GM21390 (cell line): ENCODE measurements at regions not wholly inside any gene's neighbourhood (a gene's known extent, or its start where the extent isn't known, plus 50 kb on each side); places are given as distances from the start of the nearest gene placed in this dataset.
"Not testable (repeated sequence)": the region's sequence is repeated elsewhere in the genome, so short reads cannot be mapped to it uniquely, and the experiment has no call there.

ENCODE experiments used
- ATAC-seq: cut with Tn5 transposase; IDR thresholded peaks from one replicate; pipeline ENCODE4 v1.9.1; 2021; ENCODE audit not compliant: unreplicated experiment

DNA sequence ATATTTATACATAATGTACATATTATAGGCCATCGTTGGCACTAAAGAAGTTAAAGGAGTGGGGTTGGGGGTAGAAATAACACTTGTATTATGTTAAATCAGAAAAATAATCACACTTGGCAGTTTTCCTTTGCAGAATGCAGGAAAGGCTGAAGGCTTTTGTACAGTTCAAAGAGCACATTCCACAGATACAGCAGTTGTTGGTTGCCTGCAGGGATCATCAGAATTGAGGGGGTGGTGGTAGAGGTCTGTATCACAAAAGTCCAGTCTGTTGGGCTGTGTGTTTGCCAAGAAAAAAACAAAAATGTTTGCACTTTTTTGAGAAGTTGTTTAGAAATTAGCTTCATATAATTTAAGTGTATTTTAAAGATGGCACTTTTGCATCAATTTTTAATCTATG, 231.8 kb upstream of the FOXP2 start:
- ATAC-seq = no peak

DNA sequence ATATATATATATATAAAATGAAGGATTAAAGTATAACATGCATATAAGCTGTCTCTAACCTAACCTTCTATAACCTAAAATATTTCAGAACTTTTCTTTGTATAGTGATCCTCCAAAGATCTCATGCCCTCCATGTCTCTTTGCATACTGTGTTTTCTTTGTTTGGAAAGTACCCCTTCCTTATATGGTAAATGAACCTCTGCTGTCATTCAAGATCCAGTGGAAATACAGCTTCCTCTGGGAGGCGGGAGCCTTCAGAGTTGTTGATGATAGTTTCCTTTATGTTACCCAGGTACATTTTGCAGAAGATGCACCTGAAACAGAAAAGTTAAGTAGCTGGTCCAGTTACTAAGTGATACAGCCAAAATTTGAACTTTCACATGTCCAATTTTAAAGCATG, 233.3 kb upstream of the FOXP2 start:
- no peak for ATAC-seq

DNA sequence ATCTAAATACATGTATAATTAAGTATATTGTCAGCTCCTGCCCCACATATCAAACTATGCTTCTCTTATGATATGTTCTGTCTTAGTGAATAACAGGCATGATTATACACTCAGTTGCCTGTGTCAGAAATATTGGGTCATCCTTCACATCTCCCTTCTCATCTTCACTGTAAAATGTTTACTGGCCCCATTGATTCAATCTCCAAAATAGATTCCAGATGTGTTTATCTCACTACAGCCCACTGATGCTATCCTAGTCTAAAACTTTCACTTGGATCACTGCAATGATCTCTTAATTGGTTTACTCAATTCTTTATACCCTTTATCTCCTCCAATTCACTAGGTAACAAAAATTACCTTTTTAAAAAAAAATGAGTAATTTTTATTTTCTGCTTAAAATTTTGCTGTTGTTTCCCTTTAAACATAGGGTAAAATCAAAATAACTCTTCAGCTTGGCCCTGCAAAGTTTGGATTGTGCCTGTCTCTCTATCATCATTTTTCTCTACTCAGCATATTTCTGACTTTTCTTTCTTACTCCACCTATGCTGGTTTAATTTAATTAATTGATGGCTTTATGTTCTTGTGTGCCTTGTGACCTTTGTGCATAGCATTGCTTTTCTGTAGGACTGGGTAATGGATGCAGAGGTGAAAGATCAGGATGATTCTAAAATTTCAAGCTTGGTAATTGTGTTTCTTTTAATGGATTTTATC, 233.9 kb upstream of the FOXP2 start:
- ATAC-seq = no peak

DNA sequence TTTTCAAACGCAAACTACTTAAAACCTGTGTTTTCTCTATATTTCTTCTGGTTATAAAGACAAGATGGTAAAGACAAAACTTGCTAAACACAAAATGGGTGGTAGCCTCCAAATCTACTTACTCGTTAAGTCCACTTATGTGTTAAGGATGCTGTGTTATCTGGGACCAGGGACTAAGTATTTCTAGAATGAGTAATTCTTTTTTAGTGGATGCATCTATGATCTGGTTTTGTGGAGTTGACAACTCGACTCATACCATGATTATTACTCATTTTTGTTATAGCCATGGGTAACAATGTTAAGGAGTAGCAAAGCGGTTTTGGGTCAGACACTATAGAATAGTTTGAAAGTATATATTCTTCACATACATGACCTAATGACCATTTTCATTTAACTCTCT, 239.5 kb upstream of the FOXP2 start:
- no peak for ATAC-seq

DNA sequence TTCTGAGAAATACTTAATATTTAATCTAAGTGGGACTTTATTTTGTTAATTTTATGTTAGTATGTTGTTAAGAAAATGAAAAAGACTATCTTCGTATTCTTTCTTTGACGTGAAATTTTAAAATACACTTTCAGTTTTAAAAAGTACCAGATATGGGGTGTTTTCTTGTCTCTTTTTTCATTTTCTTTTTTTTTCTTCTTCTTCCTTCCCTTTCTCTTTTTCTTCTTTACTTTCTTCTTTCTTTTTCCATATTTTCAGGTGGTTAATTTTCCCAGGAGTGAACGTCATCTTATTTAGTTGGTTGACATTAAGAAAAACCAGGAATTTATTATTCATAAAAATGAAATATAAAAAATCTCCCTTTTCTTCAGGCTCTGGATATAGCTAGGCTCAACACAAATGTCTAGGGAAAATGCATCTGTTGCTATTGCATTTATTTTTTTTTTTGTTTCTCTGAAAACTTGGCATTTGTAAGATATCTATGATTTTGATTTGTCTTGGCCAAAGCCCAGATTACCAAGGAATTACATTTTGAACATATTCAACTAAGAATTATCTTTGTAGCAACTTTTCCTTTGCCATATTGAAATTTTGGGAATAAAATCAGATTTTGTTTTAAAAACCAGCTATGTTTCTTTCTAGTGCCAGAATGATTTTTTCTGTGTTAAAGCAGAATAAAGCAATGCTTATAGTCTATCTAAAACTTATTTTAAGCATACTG, 241.3 kb upstream of the FOXP2 start:
- no peak for ATAC-seq

DNA sequence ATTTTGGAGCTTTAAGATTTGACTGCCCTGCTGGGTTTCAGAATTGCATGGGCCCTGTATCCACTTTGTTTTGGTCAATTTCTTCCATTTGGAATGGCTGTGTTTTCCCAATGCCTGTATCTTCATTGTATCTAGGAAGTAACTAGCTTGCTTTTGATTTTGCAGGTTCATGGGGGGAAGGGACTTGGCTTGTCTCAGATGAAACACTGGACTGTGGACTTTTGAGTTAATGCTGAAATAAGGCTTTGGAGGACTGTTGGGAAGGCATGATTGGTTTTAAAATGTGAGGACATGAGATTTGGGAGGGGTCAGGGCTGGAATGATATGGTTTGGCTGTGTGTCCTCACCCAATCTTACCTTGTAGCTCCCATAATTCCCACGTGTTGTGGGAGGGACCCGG, 245.2 kb upstream of the FOXP2 start:
- ATAC-seq = not testable (repeated sequence)

DNA sequence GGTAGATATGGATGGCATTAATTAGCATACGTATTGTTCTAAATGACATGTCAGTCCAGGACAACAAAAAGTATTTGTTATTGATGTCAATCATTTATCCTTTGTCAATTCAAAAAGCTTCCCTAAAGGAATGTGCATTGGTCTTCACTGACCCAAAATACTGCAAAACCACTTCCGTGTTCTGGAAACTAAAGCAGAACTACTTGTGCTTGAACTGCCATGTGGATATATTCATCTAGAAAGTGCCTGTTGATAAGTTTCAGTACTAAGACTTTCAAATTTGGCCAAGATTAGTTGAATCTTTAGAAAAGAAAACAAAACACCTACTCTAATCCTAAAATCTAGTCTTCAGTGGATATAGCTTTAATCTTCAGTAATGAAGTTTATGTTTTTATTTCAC, 242.1 kb upstream of the PPP1R3A start:
- peak; percentile 77 for ATAC-seq

DNA sequence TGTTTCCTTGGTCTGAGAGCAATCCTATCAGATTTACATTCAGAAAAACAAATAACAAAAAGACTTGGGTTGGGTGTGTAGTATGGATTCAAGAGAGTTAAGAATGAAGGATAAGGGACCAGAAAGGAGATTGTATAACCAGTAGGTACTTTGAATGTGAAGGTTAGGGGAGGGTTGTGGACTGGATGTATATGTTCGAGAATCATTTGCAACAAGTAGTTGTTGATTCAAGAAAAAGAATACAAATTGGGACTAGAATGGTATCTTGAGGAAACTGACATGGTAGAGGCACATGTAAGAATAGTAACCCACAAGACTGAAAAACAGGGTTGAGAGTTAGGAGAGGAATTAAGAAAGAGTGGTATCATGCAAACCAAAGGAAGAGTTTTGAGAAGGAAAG, 240.0 kb upstream of the PPP1R3A start:
- ATAC-seq = no peak

DNA sequence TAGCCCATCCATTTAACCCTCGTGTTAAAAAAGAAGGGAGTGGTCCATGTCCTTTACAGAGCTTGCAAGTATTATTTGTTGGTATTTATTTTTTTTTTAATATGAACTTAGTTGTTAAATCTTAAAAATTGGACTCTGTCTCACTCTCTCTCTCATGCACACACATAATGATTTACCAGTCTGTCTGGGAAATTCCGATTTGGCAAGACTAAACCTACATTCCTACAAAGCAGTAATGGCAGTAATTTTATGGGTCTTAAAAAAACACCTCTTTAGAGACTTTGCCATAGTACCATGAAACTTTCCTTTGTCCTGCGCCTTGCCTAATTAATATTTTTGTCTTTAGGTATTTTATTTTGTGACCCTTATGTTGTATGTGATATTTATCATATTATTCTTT, 239.5 kb upstream of the PPP1R3A start:
- ATAC-seq = no peak

DNA sequence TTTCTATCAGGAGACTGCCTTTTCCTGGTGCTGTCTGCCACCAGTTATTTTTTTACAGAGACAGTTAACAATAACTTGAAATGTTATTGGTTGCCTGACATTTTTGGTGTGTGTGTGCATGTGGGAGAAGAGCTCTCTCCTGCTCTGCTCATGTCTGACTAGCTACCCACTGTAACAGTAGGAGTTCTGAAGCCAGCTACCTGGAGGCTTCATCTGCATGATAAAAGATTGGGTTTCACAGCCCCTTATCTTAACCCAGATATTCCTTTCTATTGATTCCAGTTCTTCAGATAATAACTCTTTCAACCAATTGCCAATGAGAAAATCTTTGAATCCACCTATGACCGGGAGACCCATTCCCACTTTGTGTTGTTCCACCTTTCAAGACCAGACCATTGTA, 237.4 kb upstream of the PPP1R3A start:
- no peak for ATAC-seq

DNA sequence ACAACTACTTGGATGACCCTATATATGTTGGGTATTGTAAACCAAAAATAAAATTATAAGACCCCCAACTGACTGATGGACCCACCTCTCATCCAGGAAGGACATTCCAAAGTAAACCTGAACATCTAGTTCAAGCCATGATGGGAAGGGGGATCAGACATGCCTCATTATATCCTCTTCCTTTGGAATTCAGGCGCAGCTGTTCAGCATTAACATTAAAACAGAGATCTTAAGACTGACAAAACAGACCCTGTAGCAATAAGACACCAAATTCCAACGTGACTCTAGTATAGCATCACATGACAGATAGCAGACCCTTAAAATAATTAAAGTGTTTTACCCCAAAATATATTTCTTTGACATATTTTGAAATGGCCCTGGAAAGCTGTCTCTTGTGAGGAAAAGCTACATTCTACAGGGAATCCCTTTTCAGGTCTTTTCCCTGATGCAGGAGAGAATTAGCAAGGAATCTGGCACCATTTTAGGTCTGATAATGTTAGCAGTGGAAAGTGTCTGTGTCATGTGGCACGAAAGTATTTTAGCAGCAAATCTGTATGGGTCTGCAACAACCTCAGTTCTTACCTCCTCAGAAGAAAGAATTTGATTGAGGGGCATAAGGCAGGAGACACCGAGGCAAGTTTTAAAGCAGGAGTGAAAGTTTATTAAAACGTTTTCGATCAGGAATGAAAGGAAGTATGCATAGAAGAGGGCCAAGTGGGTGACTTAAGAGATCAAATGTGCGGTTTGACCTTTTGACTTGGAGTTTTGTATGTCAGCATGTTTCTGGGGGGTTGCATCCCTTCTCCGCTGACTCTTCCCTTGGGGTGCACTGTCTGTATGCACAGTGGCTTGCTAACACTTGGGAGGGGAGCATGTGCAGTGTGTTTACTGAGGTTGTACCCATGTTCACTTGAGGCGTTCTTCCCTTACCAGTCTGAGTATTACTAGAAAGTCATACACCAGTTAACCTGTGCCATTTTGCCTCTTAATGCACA, 236.6 kb upstream of the PPP1R3A start:
- no peak for ATAC-seq

DNA sequence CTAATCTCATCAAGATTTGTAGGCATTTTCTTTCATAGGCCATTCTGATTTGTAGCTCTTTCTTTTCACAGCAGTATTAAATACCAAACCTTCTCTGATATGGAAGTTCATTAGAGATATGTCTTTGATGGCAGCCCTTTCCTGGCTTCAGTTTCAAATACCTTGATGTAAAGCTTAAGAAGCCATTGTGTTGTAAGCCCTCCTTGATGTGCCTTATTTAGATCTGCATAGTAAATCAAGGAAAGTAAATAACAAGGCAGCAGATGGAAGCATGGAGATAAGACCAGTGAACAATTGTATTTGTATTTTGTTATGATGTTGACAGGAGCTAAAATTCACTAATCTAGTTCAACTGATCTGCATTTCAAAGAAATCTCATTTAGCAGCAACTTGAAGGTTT, 234.9 kb upstream of the PPP1R3A start:
- no peak for ATAC-seq

DNA sequence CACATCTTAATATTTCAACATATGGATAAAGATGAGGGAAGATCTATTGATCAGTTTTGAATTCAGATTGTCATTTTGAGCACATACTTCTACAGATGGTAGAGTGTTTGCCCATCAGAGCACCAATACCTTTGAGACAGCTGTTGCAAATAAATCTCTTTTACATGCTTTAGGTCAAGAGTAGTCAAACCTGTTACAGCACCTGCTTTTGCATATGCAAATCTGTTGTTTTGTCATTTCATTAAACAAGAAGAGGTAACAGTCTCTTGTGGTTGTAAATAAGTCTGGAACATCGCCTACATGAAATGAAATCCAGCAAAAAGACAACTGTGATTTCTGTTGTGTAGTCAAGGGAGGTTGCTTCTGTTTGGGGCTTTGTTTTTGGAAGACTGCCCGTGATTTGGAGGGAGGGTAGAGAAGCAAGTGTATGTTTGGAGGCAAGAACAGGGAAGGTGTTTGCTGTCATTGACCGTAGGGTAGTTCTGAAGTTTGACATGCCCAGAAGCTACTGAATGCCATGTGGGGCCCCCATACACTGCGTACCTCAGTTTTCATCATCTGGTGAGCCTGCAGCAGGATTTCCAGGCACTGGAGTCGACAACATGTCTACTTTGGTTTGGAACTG, 233.6 kb upstream of the PPP1R3A start:
- no peak for ATAC-seq

DNA sequence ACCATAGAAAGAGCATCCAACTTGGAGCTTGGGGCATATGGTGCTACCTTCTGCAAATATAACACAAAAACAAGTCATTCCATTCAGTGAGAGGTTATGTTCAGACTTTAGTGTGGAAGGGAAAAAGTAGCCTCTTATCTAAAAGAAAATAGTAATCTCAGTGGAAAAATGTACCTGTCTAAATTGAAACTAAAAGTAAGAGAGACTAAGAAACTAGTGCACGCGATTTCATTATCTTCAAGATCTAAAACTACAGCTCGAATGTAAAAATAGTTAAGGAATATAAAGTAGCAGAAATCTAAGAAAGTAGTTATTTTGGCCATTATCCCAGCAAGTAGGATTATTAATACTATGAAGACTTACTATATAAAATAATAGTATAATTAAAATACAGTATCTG, 233.0 kb upstream of the PPP1R3A start:
- ATAC-seq = no peak

DNA sequence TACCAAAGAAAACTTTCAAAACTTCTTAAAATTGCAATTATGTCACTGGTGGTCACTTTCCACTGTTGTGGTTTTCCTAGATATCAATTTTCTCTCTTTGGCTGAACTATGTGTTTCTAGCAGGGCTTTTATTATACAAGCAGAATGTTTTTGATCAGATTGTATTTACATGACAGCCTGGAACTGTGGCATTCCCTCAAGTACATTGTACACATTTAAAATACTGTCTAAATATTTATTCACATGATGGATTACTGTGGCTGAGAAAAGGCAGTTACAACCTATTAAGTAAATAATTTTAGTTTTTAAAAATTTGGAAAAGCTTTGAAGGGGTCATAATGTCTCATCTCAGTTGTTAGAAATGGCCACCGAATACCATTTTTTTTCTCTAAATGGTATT, 231.9 kb upstream of the PPP1R3A start:
- no peak for ATAC-seq

DNA sequence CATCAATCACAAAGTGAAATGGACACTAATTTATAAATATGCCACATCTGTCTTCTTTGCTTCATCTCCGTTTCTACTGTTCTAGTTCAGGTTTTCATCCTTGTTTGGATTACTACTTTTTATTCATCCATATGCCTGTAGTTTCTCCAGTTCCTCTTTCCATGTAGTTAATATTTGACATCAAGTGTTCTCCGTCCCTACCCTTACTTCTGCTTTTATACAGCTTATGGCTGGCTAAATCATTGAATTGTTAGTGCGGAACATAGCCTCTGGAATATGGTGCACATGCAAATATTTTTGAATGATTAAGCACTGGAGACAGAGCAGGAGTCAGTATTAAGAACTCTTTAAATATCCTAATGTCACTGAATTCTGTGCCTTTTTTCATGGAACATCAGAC, 230.0 kb upstream of the PPP1R3A start:
- ATAC-seq = no peak

DNA sequence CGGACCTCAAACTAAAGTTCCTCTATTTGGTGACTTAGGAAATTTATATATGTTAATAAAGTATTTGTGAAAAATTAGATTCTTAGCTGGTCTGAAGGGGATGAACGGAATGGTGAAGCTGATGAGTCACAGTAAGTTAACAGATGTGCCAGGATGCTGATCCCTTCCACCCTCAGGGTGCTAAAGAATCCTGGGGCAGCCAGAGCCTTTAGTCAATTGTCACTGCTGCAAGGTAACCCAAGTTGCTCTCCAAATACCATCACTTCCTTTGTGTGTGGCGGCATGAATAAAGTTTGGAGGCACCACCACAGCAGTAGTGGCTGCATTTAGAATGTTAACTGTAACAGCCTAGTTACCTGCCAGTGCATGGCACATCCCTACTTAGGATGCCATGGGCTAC, 222.6 kb upstream of the PPP1R3A start:
- ATAC-seq = no peak

DNA sequence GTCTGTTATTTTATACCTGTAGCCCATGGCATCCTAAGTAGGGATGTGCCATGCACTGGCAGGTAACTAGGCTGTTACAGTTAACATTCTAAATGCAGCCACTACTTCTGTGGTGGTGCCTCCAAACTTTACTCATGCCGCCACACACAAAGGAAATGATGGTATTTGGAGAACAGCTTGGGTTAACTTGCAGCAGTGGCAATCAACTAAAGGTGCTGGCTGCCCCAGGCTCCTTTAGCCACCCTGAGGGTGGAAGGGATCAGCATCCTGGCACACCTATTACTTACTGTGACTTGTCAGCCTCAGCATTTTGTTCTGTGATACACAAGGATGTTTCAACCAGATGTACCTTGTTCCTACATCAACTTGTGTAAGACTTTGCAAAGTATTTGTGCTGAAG, 221.8 kb upstream of the PPP1R3A start:
- ATAC-seq = no peak

DNA sequence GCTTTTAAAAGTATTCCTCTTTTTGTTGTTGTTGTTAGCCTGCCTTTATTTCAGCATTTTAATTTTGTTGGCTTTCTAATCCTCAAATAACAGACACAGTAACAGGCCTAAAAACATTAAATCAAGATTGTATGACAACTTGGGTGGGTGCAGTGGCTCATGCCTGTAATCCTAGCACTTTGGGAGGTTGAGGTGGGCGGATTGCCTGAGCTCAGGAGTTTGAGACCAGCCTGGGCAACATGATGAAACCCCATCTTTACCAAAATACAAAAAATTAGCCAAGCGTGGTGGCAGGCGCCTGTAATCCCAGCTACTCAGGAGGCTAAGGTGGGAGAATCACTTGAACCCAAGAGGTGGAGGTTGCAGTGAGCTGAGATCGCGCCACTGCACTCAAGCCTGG, 220.9 kb upstream of the PPP1R3A start:
- not testable (repeated sequence) for ATAC-seq

DNA sequence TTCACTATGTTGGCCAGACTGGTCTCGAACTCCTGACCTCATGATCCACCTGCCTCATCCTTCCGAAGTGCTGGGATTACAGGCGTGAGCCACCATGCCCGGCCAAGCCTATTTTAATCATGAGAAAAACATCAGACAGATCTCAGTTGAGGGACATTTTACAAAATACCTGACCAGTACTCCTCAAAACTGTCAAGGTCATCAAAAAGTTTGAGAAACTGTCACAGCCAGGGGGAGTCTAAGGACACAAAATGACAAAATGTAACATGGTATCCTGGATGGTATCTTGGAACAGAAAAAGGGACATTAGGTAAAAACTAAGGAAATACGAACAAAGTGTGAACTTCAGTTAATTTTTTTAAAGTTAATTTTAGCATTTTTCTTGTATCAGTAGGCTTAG, 219.8 kb upstream of the PPP1R3A start:
- no peak for ATAC-seq

DNA sequence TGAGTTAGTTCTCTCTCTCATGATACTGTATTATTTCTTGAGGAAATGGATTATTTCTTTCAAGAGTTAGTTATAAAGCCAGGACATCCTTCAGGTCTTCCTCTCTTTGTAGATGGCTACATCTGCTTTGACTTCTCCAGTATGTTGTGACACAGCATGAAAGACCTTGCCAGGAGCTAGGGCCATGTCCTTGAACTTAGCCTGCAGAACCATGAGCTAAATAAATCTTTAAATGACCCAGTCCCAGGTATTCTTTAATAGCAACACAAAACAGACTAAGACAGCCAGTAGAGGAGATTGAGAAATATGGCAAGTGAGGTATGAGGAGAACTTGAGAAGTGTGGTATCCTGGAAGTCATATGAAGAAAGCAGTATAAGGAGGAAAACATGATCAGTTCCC, 214.9 kb upstream of the PPP1R3A start:
- ATAC-seq = no peak
